C4-2B (cell line): ENCODE measurements at regions not wholly inside any gene's neighbourhood (a gene's known extent, or its start where the extent isn't known, plus 50 kb on each side); places are given as distances from the start of the nearest gene placed in this dataset.

Experiments used
- H3K27ac ChIP-seq: fragments of 450-650 bp; 2 replicates; pipeline ENCODE4 v1.5.1; 2017
- ZFX ChIP-seq: fragments of 450-650 bp; IDR thresholded peaks from 2 replicates; pipeline ENCODE4 v1.6.1; 2017
- TF ChIP-seq, protein P1 (sequence below): fragments of 450-650 bp; conservative IDR thresholded peaks from 2 replicates; pipeline ENCODE4 v1.5.1; 2017; ENCODE audit warnings: mild to moderate bottlenecking

DNA sequence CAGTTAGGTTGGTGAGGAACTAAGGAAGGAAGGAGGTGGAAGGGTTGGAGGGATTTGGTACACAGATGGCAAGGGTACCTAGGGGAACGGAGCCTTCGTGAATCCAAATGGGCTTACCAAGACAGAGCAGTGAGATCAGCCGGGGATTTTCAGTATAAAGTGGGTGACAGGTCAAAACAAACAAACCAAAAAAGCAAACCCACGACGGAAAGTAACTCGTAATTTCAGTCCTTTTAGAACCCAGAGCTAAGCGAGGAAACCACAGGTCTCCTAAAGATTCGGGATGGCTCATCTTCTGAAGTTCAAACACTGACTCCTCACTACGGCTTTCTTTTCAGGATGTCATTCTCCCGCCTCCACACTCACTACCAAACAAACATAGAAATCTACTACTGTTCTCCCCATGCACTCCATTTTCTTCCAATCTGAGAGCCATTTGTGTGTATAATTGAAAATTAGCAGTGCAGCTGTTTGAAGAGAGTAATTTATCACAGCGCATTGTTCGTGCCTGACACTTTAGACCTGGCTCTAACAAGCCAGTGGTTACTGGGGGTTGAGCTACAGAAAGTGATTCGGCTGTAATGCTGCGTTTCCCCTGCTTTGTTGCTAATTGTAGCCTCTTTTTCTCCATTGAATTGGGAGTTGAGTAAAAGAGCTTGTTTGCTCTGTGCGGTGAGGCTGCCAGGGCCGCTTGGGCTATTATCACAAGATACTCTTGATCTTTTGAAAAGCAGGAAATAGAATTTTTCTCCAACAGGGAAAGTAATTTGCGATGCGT, 64.7 kb upstream of the CCDC39 start:
- no peak overlapping the region for H3K27ac ChIP-seq
- TF ChIP-seq, protein P1, sequence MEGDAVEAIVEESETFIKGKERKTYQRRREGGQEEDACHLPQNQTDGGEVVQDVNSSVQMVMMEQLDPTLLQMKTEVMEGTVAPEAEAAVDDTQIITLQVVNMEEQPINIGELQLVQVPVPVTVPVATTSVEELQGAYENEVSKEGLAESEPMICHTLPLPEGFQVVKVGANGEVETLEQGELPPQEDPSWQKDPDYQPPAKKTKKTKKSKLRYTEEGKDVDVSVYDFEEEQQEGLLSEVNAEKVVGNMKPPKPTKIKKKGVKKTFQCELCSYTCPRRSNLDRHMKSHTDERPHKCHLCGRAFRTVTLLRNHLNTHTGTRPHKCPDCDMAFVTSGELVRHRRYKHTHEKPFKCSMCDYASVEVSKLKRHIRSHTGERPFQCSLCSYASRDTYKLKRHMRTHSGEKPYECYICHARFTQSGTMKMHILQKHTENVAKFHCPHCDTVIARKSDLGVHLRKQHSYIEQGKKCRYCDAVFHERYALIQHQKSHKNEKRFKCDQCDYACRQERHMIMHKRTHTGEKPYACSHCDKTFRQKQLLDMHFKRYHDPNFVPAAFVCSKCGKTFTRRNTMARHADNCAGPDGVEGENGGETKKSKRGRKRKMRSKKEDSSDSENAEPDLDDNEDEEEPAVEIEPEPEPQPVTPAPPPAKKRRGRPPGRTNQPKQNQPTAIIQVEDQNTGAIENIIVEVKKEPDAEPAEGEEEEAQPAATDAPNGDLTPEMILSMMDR: no peak
- TF ChIP-seq ZFX: no peak

DNA sequence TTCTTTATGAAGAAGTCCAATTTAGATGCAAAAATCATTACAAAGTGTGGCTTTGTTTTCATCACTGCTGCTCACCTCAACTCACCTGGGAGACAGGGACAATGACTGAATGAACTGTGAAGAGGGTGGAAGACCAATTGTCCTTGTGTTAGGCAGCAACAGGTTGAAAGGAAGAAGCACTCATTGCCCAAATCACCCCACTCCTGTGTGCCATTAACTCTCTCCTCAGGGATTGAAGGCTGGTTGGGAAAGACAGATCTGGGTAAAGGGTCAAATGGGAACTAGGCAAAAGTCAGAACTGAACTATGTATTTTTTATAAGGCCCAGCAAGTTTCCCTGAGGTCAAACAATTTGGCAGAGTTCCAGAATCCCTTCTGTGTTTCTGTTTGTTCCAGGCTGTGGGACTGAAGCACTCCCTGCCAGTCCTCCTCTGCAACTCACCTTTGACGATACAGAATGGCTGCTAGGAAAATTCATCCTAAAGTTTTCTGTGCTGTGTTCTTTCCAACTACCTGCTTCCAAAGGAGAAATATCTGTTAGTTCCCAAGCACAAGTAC, 68.6 kb upstream of the CCDC39 start:
- no peak overlapping the region for H3K27ac ChIP-seq
- TF ChIP-seq, protein P1: no peak
- no peak for TF ChIP-seq ZFX

DNA sequence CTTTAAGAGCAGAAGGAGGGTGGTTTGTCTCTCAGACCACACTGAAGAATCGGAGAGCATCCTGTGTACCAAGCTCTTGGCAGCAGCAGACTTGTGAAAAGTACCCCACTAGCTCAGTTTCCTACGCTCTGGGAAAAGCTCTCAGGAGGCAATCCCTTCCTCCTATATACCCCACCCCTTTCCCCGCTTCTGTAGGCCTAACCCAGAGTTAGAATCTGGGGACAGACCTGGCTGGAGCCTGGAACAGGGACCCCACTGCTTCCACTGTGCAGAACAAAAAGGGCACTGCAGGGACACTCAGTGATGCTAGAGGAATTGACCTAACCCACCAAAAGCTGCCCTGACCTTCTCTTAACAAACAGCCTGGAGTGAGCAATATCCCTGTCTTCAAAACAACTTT, 70.0 kb upstream of the CCDC39 start:
- H3K27ac ChIP-seq: no peak overlapping the region
- TF ChIP-seq, protein P1: no peak
- TF ChIP-seq ZFX: no peak

DNA sequence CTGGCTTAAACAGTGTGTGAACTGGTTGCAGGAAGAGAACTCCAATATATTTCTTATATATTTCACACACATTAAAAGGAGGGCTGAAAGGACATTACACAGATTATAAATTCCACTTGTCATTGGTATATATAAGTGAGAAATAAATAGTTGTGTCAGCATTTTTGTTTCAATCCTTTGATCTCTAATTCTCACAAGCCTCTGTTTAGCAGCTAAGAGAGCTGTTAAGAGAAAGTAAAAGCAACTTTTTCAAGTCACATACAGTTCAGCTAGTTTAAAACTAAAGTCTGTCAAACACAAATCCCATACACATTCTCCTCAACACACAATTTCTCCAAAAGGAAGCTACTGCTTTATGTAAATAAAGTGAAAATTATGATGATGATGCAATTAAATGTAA, 70.5 kb upstream of the CCDC39 start:
- TF ChIP-seq, protein P1: no peak
- TF ChIP-seq ZFX: no peak
- H3K27ac ChIP-seq: no peak overlapping the region

DNA sequence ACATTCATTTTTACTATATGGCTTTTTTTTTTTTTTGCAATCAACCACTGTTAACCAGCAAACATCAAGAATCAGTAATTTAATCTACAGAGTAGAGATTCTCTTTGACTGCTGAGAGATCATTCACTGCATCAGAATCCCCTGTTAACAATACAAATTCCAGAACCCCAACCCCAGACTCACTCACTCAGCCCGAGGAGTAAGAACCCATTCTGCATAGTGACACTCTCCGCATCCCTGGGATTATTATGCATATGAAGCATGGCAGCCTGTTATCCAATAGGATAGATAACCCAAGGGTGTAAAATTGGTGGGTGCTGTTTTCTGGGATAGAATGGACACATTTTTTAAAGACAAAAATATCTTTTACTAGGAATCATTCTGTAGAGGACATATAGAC, 76.3 kb upstream of the CCDC39 start:
- TF ChIP-seq, protein P1: no peak
- no peak for TF ChIP-seq ZFX
- H3K27ac ChIP-seq: no peak overlapping the region

DNA sequence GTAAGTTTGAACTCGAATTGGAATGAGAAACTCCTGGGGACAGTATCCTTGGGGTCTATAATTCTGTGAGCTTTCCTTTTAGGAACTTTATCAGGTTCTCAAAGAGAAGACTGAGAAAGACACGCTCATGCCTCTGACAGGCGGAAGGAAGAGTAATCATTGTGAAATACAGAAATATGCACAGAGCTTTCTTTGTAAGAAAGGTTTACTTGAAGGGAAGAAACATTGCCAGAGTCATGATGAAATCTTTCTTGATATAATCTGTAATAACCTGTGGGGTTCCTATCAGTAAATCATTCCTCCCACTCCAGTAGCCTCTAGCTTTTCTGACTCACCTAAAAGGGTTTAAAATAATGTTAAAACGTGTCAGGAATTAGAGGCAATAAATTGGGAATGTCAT, 83.6 kb upstream of the CCDC39 start:
- no peak overlapping the region for H3K27ac ChIP-seq
- TF ChIP-seq, protein P1: no peak
- TF ChIP-seq ZFX: no peak

DNA sequence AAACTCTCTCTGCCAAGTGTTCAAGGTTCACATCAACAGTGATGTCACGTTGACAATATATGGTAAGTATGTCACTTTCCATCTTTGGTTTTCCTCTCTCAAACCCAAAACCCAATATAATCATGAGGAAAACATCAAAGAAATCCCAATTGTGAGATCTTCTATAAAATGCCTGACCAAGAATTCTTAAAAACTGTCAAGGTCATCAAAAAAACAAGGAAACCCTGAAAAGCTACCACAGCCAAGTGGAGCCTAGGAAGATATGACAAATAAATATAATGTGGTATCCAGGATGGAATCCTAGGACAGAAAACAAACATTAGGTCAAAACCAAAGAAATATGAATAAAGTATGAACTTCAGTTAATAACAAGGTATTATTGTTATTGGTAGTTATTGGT, 85.2 kb upstream of the CCDC39 start:
- TF ChIP-seq, protein P1: no peak
- H3K27ac ChIP-seq: no peak overlapping the region
